Stimulated activated CD4-positive, alpha-beta T cell treated with anti-CD3 and anti-CD28 coated beads, Interleukin-15, amount 100 ng/mL, for 48 hours (primary cell): ENCODE measurements at regions not wholly inside any gene's neighbourhood (a gene's known extent, or its start where the extent isn't known, plus 50 kb on each side); places are given as distances from the start of the nearest gene placed in this dataset.
"Not testable (repeated sequence)": the region's sequence is repeated elsewhere in the genome, so short reads cannot be mapped to it uniquely, and the experiment has no call there.

Source experiments
- DNase-seq, 2 donors: peaks; one replicate each; pipeline ENCODE4 v3.0.0-alpha.2; 2020; ENCODE audit warnings: low read depth in 2 of 2

DNA sequence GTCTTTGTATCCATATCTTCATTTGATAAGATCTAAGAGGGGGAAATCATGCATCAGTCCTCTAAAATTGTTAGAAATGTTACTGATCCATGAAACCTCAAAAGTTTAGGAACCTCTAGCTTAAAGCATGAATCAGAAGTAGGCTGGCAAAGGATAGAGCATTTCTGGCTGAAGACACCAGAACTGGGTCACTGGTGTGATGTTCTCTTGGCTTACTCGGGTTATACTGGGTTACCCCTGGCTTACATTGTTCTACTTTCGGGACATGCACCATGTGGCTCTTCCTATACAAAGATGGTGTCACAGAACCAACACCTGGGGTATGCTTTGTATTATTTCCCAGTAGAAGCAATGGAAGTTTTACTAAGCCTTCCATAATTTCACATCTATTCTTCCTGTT is 83.2 kb upstream of the TNP1 start:
- no peak for DNase-seq

DNA sequence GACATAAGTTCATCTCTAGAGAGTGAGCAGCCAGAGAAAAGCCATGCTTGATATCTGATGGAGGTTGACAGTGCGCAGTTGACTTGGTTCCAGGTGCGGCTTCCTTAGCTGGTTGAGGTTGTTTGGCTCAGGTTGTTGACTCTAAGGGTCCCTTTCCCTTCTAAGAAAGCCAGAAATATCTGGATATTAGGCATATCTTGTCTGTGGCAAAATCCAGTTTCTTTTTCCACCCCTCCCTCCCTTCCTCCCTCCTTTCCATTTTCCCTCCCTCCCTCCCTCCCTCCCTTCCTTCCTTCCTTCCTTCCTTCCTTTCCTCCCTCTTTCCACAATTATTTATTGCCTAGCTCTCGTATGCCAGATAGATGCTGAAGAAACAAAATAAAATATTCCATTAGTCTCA is 82.6 kb upstream of the TNP1 start:
- no peak for DNase-seq

DNA sequence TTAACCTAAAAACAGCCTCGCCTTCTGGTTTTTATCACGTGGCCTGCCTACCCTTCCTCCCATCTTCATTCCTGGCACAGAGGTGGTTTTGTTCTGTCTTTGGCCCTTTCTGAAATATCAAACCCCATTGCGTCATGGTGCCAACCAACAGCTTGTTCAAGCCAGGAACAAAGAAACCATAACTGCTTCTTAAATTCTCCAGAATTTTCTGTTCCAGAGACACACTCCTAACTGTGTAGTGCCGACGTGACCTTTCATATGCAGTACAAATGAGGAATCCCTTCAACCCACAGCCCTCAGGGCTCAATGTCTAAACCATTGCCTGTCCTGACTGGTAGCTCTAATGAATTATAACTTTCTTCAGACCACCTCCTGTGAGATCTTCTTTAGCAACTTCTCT is 82.2 kb upstream of the TNP1 start:
- no peak for DNase-seq

DNA sequence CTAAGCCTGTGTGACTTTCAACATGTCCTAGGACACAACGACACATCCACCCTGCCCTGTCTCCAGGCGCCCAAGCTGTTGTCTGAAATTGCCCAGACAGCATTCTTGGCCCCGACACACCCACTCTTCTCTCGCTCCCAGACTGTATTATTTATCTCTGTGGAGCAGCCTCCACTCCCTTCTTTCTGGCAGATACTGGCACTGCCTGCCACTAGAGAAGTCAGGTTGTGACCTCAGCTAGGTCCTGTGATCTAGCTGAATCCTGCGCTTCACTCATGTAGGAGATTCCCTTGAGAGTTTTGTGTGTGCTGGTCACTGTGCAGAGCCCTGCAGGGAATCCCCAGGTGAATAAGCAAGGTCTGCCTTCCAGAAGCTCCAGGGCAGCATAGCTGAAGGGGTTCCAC is 77.1 kb upstream of the TNP1 start:
- DNase-seq = no peak

DNA sequence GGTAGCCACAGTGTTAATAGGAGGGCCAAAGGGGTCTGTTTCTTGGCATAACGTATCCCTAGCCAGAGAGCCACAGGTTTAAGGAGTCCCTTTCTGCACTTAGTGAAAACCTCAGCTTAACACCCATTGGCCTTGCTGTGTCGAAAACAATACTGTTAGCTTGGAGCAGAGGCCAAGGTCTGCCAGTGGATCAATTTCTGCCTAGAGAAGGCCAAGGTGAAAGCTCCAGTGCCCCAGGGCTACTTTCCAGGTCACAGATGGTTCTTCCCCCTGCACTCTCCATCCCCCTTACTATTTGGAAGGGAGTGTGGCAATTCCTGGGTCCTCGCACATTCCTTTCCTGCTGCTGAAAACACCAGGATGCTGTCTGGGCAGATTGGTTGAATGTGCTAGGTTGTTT is 74.8 kb upstream of the TNP1 start:
- DNase-seq = no peak

DNA sequence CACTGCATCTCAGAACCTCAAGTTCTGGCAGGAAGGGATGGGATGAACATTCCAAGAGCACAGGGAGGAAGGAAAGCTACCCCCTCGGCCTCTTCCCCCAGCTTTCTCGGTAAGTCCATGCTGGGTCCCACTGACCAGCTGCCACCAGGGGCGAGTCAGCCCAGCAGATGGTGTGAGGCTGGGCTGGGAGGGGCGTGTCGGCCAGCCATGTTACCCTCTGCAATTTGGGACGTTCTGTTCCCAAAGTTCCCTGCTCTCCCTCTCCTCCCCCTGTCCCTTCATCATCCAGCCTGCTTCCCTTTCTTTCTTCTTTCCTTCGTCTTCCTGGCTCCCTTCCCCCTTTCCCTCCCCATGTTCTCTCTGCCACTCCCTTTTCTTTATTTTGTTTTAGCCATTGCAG is 74.3 kb upstream of the TNP1 start:
- no peak for DNase-seq

DNA sequence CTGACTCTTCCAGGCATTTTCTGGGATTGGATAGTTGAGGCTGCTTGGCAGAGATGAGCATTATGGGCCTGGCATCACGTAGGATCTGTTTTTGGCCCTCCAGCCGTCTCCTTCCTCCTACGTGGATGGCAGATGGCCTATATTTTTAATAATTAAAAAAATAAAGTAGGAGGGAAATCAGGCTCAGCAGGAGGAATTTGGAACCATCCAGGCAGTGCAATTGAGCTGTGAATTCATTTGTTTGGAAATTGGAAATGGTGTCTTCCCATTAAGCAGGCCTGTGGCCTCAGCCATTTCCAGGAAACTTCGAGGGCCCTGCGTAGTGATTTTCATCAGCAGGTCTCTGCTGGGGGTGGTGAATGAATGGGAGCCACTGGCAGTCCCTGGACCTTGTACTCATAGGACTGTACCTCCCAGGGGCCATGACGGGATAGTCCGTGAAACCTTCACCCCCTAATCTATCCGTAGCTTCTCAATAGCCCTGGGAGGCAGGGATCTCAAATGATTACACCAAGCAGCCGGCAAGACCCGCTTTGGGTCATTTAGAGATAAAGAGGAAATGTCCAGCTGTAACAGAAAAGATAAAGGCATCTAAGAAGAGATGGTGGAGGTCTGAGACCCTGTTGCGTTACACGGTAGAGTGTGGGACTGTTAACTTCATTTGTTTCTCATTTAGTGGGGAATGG is 73.1 kb upstream of the TNP1 start:
- DNase-seq = no peak

DNA sequence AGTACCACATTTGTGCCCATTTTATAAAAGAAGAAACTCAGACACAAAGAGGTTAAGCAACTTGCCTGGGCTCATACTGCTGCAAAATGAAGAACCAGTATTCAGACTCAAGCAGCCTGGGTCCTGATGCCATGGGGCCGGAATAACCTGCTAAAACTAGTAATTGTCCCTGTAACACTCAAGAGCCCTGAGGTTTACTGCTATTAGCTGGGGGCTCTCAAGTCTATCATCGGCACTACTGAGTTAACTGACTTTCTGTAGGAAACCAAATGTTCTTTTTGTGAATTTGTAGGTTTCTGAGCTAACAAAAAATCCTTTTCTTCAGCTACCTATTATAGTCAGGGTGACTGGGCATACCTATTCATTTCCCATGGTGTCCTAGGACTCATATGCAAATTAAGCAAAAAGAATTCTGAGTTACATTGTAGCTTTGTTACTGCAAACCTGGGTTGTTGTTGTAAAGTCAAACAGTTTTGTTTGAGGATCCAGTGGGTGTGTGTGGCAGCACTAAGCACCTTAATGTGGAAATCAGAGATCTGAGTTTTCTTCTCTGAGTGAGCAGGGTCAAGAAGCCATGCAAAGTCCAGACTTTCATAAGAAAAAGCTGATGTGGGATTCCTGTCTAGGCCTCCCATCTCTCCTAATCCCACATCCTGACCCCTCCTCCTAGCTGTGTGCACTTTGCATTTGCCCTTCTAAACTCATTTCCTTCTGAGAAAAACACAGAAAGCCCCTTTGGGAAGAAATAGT is 72.4 kb upstream of the TNP1 start:
- DNase-seq = no peak

DNA sequence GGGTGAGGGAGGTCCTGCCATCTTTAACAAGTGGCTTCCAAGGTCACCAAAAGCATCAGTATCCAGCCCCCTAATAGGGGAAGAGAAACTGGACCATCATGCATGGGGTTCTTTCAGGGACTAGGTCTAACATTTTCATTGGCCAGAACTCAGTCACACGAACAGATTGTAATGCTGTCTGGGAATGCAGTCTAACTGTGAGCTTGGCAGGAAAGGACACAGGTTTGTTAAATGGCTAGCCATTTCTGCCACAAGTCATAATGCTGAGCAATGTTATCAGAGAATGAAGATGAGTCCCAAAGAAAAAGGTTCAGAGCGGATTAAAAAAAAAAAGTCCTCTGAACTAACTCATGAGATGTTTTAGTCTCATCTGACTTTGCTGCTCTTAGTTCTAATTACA is 70.9 kb upstream of the TNP1 start:
- no peak for DNase-seq

DNA sequence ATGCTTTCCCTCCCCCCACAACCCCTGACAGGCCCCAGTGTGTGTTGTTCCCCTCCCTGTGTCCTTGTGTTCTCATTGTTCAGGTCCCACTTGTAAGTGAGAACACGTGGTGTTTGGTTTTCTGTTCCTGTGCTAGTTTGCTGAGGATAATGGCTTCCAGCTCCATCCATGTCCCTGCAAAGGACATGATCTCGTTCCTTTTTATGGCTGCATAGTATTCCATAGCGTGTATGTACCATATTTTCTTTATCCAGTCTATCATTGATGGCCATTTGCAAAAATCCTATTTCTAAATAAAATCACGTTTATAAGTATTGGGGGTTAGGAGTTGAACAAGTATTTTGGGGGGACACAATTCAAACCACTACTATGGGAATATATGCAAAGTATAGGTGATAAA is 69.5 kb upstream of the TNP1 start:
- DNase-seq = not testable (repeated sequence)

DNA sequence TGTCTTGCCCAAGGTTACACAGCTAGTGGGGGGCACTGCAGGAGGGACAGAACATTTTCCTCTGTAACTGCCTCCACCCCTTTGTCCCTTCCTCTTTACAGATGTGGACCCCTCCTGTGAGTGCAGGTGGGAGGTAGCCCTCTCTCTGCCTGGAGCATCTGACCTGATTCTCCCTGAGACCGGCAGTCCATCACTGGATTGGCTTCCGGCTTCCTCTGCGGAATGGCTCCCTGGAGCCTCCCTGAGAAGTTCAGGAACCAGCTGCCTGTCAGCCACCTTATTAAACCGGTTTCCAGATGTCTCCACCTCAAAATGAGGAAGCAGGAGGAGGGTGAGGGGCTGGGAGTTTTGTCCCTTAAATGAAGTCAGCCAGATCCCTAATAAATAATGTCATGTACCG is 67.3 kb upstream of the TNP1 start:
- no peak for DNase-seq

DNA sequence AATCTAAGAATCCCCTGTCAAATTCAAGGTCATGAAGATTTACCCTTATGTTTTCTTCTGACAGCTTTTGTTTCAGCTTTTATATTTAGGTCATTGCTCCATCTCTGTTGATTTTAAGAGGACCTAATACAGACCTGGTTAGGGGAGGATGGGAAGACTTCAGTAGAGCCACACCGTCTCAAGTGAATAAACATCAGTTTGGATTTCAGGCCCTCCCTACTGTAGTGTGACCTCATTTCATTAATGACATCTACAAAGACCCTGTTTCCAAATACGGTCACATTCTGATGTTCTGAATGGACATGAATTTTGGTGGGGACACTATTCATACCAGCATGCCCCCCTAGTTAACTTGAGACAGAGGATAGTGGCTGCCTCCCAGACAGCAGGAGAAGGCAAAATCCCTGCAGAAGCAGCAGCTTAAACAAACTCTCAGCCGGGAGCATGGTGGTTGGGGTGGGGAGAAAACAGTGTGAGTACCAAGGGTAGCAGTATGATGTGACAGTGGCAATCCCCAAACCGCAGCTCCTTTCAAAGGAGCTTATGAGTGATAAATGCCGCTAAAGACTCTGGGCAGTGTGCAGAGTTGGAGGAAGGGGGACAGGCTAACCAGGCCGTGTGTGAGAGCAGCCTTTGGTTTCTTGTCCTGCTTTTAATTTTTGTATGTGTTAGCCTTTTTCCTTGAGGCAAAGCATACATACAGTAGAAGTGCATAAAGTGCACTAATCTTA is 65.9 kb upstream of the TNP1 start:
- DNase-seq = no peak

DNA sequence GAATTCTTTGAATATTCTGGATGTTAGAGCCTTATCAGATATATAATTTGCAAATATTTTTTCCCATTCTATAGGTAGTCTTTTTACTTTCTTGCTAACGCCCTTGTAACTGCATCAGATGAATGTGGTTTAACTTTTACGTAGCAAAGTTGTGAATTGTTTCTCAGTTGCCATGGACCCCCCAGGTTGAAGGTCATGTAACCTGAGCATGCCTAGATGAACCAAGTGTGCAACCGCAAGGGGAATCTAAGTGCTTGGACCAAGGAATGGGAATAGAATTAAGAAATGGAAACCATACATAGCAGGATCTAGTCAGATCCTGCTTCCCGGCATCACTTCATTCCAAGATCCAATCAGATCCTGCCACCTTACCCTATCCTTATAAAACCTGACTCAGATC is 65.1 kb upstream of the TNP1 start:
- no peak for DNase-seq

DNA sequence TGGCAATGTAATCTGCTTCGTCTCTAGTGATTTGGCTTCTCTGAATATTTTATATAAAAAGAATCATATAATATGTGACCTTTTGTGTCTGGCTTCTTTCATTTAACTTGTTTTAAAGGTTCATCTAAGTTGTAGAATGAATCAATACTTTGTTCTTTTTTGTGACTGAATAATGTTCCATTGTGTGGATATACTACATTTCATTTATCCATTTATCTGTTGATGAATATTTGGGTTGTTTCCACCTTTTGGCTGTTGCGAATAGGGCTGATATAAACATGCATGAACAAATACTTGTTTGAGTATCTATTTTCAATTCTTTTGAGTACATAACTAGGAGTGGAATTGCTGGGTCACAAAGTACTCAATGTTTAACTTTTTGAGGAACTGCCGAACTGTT is 63.8 kb upstream of the TNP1 start:
- no peak for DNase-seq

DNA sequence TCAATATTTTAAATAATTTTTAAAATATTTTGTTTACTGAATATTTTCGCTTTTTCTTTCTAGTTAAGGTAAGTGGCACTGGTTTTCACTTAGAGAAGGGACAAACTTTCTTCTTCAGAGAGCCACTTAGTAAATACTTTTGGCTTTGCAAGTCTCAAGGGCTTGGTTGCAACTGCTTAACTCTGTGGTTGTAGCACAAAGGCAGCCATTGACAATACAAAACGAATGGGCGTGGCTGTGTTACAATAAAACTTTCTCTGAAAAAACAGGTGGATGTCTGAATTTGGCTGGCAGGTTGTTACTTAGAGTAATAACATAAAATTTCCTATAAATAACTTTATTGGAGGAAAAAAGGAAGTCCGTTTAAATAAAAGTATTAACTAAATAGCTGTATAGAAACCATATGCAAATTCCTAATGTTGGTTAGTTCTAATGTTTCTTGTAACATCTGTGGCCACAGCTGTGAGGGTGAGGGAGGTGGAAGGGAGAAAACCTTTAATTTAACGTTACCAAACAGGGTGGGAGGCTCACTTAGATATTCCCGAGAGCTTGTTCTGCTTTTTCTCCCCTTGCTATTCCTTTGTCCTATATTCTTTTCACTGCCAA is 62.4 kb upstream of the TNP1 start:
- no peak for DNase-seq

DNA sequence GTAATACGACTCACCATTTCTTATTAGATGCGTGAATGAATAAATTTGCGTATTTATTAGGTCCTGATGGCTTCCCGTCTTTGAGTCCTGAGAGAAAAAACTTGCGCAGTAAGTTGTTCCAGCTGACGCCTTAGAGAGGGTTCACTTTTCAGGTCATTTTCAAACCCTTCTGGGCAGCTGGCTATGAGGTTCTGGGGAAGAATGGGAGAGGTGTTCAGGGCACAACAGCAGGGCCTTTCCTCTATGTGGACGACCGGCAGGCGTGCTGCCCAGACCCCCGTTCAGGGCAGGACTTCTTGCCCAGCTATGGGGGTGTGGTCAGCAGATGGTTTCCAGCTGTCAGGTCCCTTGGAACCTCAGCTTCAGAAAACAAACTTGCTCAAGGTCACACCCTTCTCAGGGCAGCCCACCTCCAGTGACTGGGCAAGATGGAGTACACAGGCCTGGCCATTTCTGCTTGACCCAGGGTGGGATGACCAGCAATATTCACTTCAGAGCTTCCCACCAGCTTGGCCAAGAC is 61.1 kb upstream of the TNP1 start:
- no peak for DNase-seq

DNA sequence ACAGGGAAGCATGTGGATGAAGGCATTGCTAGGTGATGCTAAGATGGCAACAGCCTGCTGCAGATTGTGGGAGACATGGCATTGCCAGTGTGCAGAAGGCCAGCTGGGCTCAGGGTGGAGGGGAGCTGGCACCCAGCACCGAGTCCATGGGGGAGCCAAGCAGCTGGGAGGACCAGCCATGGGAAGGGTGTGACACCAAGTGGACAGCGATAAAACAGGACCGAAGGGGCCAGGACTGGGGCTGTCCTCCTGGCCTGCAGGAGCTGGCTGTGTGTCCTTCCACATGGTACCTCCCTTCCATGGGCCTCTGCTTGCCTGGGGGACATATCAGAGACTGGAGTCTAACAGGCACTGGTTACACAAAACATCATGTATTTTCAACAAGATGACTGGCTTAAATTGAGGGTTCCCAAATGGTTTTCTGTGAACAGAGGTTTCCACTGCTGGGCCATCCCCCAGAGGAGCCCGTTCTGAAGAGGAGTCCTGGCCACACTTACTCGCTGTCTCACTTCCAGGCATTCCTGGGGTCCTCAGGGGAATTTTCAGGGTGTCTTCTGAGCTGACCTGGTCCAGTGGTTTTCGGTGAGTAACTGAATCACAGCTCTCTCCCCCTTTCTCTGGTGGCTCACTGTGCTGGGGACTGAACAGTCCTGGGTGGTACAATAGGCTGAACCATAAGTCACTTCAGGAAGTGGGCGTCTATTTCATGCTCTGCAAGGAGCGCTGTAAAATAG is 60.4 kb upstream of the TNP1 start:
- DNase-seq = no peak

DNA sequence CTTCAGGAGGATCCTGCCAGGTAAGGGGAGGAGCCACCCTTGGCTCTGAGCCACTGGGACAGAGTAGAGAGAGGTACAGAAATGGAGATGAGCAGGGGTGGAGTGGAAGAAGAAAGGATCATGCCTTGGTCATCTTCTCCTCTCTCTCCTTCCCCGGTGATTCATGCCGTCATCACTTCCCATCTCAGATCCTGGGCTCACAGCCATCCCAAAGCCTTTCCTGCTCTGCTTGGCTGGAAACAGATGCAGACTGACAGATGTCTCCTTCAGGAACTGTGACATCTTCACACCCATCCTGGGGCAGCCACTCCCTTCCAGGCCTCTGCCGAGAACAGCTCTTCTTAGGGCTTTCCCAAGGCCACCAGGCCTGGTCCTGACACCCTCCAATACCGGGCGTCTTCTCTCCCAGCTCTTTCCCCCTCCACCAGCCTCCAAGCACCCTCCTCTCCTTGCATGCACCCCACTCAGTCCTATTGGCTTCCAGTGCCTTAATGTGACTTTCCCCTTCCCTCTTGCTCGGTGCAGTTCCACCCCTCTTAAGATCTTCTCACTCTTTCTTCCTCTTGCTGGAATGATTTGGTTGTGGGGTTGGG is 58.3 kb upstream of the TNP1 start:
- no peak for DNase-seq

DNA sequence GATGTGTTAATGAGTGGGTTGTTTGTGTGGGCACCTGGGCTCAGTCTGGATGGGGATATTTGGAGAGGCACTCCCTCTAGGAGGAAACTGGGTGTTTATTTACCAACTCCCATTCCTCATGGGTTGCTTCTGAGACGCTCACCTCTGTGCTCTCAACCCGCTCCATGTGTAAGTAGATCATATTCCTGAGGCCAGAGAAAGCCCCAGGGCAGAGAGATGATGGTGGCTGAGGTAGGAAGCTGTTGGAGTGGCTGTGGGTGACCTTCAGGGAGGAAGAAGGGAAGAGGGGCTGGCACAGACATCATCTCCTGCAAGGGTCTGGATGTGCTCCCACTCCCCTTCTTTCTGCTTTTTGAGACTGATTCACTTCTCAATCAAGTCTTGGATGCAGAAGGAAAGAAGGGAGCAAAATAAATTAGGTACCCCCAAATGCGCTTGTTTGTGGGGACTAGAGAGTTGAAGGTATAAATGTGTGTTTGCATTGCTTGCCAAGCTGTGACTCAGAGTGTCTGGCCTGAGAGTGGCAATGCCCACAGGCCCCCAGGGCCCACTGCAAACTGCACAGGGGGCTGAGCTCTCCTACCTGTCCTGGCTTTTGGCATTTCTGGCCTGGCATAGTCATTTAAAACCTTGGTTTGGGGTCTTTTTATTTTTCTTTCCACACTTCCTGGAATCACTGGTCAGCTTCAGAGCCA is 57.2 kb upstream of the TNP1 start:
- no peak for DNase-seq

DNA sequence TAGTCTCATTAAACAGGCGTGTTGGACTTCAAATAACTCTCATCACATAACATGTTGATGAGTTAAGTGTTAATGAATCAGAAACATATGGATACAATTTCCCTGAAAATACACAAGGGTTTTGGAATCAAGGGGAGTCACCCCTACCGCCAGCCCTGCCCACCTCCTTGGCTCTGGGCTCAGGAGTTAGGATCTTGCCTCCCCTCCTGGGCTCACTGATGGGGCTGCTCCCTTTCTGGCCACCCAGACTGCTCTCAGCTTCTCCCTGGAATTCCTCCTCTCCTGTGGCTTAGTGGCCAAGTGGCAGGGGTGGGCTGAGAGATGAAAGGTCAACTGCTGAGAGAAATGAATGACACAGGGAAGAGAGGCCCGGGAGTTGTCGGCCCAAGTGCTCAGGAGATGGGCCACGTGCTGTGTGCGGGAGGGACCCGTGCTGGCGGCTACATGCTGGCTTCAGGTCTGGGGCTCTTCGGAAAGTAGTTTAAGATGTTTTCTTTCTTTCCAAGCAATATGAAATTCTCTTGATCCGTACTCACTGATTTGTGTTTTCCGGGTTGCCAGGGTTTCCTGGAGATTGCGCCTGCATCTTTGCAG is 55.8 kb upstream of the TNP1 start:
- no peak for DNase-seq
